ENCODE measurements at regions not wholly inside any gene's neighbourhood (a gene's known extent, or its start where the extent isn't known, plus 50 kb on each side); places are given as distances from the start of the nearest gene placed in this dataset.

GRCh38 chr6:105807905-105808304 is 278.2 kb upstream of the PRDM1 start:
- no peak for TF ChIP-seq ZNF331 (CRISPR knock-in tag; IDR thresholded peaks at IDR 0.05; ENCODE audit: low read depth)
- TF ChIP-seq CTCF (conservative IDR thresholded peaks at IDR 0.05; ENCODE audit: low read depth in 2 of 2): no peak
- no peak for TF ChIP-seq EZH2 (IDR thresholded peaks at IDR 0.05; ENCODE audit: low read depth, unreplicated experiment)
- no peak for TF ChIP-seq POLR2AphosphoS5 (IDR thresholded peaks at IDR 0.05; ENCODE audit: low read depth)
- no peak for TF ChIP-seq CREB1 (CRISPR knock-in tag; IDR thresholded peaks at IDR 0.05; ENCODE audit: low read depth)
- TF ChIP-seq JUNB (IDR thresholded peaks at IDR 0.05; ENCODE audit: unreplicated experiment): no peak
- no peak for TF ChIP-seq EZH2phosphoT487 (IDR thresholded peaks at IDR 0.05; ENCODE audit: unreplicated experiment)
- no peak for TF ChIP-seq STAT1 (IDR thresholded peaks at IDR 0.05; ENCODE audit: unreplicated experiment)
- no peak for TF ChIP-seq ZNF114 (CRISPR knock-in tag; IDR thresholded peaks at IDR 0.05)
- no peak for TF ChIP-seq REST (IDR thresholded peaks at IDR 0.05; ENCODE audit: unreplicated experiment)
- no peak for TF ChIP-seq ZNF462 (CRISPR knock-in tag; IDR thresholded peaks at IDR 0.05)
- TF ChIP-seq ETS1 (IDR thresholded peaks at IDR 0.05): no peak
